Endodermal cell (in vitro differentiated cells): ENCODE measurements at regions not wholly inside any gene's neighbourhood (a gene's known extent, or its start where the extent isn't known, plus 50 kb on each side); places are given as distances from the start of the nearest gene placed in this dataset.

ENCODE experiments used
- DNase-seq: peaks from one replicate; pipeline ENCODE4 v3.0.0-alpha.2; 2017
- H3K27ac ChIP-seq: 2 replicates; pipeline ENCODE4 v1.5.1; 2013; ENCODE audit warnings: mild to moderate bottlenecking, low read depth, low read length, moderate library complexity
- H3K27me3 ChIP-seq: 2 replicates; pipeline ENCODE4 v1.6.1; 2013; ENCODE audit warnings: mild to moderate bottlenecking, low read length, moderate library complexity; ENCODE audit not compliant: insufficient read depth, control insufficient read depth, poor library complexity, severe bottlenecking
- H3K36me3 ChIP-seq: 2 replicates; pipeline ENCODE4 v1.7.0; 2013; ENCODE audit warnings: mild to moderate bottlenecking, low read length, moderate library complexity; ENCODE audit not compliant: control insufficient read depth, insufficient read depth
- H3K4me1 ChIP-seq: one replicate; pipeline ENCODE4 v1.7.0; 2013; ENCODE audit warnings: low read length; ENCODE audit not compliant: control insufficient read depth, insufficient read depth
- H3K4me3 ChIP-seq: 2 replicates; pipeline ENCODE4 v1.5.1; 2013; ENCODE audit warnings: mild to moderate bottlenecking, low read length, moderate library complexity
- H3K9ac ChIP-seq: 2 replicates; pipeline ENCODE4 v1.6.1; 2013; ENCODE audit warnings: mild to moderate bottlenecking, low read length, moderate library complexity; ENCODE audit not compliant: poor library complexity, severe bottlenecking; ENCODE audit errors: extremely low read depth
- H3K9me3 ChIP-seq: 2 replicates; pipeline ENCODE4 v1.6.1; 2013; ENCODE audit warnings: mild to moderate bottlenecking, low read length, moderate library complexity; ENCODE audit not compliant: control insufficient read depth
- H3K27ac Mint-ChIP-seq: 2 replicates; pipeline ENCODE4 v1.8.0; 2020; ENCODE audit warnings: mixed read lengths
- H3K27me3 Mint-ChIP-seq: 2 replicates; pipeline ENCODE4 v1.8.0; 2021; ENCODE audit warnings: mild to moderate bottlenecking, mixed read lengths; ENCODE audit not compliant: insufficient read depth
- H3K36me3 Mint-ChIP-seq: 2 replicates; pipeline ENCODE4 v1.8.0; 2020; ENCODE audit warnings: low read depth, mixed read lengths
- H3K4me1 Mint-ChIP-seq: 2 replicates; pipeline ENCODE4 v1.8.0; 2020; ENCODE audit warnings: mixed read lengths
- H3K4me3 Mint-ChIP-seq: 2 replicates; pipeline ENCODE4 v1.8.0; 2020; ENCODE audit warnings: mild to moderate bottlenecking, moderate library complexity, mixed read lengths
- H3K9me3 Mint-ChIP-seq: 2 replicates; pipeline ENCODE4 v1.8.0; 2020; ENCODE audit warnings: mild to moderate bottlenecking, mixed read lengths
- CTCF ChIP-seq: fragments of 200-600 bp; sonication (generic); conservative IDR thresholded peaks from 2 replicates; pipeline ENCODE4 v1.5.0; 2021; ENCODE audit warnings: antibody characterized with exemption, mild to moderate bottlenecking
- WGBS, 2 experiments: methylation state at CpG; one replicate each; pipeline versions ENCODE4 v1.1.5 to v1.1.7; 2013; ENCODE audit warnings: missing lambda C conversion rate in 2 of 2, mixed read lengths in 1 of 2; ENCODE audit not compliant: insufficient coverage in 1 of 2, insufficient read length in 1 of 2; 5-methylcytosine and 5-hydroxymethylcytosine counted together

GRCh38 chr5:148735301-148735835, 81.0 kb upstream of the HTR4 start:
- no peaks in the 10 kb centered on the region for H3K27me3 ChIP-seq
- no peak for DNase-seq
- peaks cover 8% of the 10 kb centered on the region for H3K4me1 ChIP-seq
- H3K27me3 Mint-ChIP-seq: peaks cover 2% of the 10 kb centered on the region
- 95% methylated on average over 2 of the region's 2 CpGs; no CpG with 5 or more reads in 1 of the 2 experiments for WGBS, 2 experiments
- no peak overlapping the region for H3K27ac ChIP-seq
- no peak overlapping the region for H3K27ac Mint-ChIP-seq
- H3K9ac ChIP-seq: no peak overlapping the region
- no peaks in the 10 kb centered on the region for H3K9me3 ChIP-seq
- H3K4me3 ChIP-seq: no peak overlapping the region
- no peak overlapping the region for H3K4me3 Mint-ChIP-seq
- peaks cover 41% of the 10 kb centered on the region for H3K4me1 Mint-ChIP-seq
- H3K36me3 Mint-ChIP-seq: no peaks in the 10 kb centered on the region
- TF ChIP-seq CTCF: no peak
- no peaks in the 10 kb centered on the region for H3K9me3 Mint-ChIP-seq
- no peaks in the 10 kb centered on the region for H3K36me3 ChIP-seq

GRCh38 chr5:148739023-148739422, 84.7 kb upstream of the HTR4 start:
- Histone ChIP-seq H3K9me3 (no peaks in the 10 kb centered on the region), H3K4me3 (no peak overlapping the region), H3K27me3 (no peaks in the 10 kb centered on the region), H3K4me1 (peaks cover 8% of the 10 kb centered on the region), H3K27ac (no peak overlapping the region), H3K9ac (no peak overlapping the region), H3K36me3 (no peaks in the 10 kb centered on the region)
- H3K4me1 Mint-ChIP-seq: peaks cover 41% of the 10 kb centered on the region
- 85 to 91% methylated on average over 3 to 5 of the region's 5 CpGs for WGBS, 2 experiments
- DNase-seq: no peak
- no peaks in the 10 kb centered on the region for H3K36me3 Mint-ChIP-seq
- H3K27me3 Mint-ChIP-seq: peaks cover 2% of the 10 kb centered on the region
- H3K27ac Mint-ChIP-seq: no peak overlapping the region
- no peak overlapping the region for H3K4me3 Mint-ChIP-seq
- H3K9me3 Mint-ChIP-seq: no peaks in the 10 kb centered on the region
- no peak for TF ChIP-seq CTCF

- Histone ChIP-seq H3K27ac (no peak overlapping the region), H3K4me1 (peaks cover 8% of the 10 kb centered on the region), H3K9me3 (no peaks in the 10 kb centered on the region), H3K36me3 (no peaks in the 10 kb centered on the region), H3K27me3 (no peaks in the 10 kb centered on the region), H3K4me3 (no peak overlapping the region), H3K9ac (no peak overlapping the region)
- H3K4me1 Mint-ChIP-seq: peaks cover 41% of the 10 kb centered on the region
- H3K36me3 Mint-ChIP-seq: no peaks in the 10 kb centered on the region
- no peaks in the 10 kb centered on the region for H3K9me3 Mint-ChIP-seq
- DNase-seq: no peak
- TF ChIP-seq CTCF: no peak
- H3K27ac Mint-ChIP-seq: no peak overlapping the region
- H3K4me3 Mint-ChIP-seq: no peak overlapping the region
- WGBS, 2 experiments: 71 to 94% methylated on average over 2 of the region's 2 CpGs
- peaks cover 2% of the 10 kb centered on the region for H3K27me3 Mint-ChIP-seq
Measured at GRCh38 chr5:148739524-148739923, 85.2 kb upstream of the HTR4 start.
